ENCODE measurements at regions not wholly inside any gene's neighbourhood (a gene's known extent, or its start where the extent isn't known, plus 50 kb on each side); places are given as distances from the start of the nearest gene placed in this dataset.
"Not testable (repeated sequence)": the region's sequence is repeated elsewhere in the genome, so short reads cannot be mapped to it uniquely, and the experiment has no call there.

GRCh38 chr12:46487567-46488131, 115.1 kb upstream of the SLC38A2 start:
- DNase-seq: no peak

- DNase-seq: no peak
Observed at GRCh38 chr12:46486588-46486987, 114.0 kb upstream of the SLC38A2 start.

- DNase-seq: no peak
Observed at GRCh38 chr12:46485853-46486252, 113.3 kb upstream of the SLC38A2 start.

- DNase-seq: no peak
Observed at GRCh38 chr12:46484396-46485061, 112.0 kb upstream of the SLC38A2 start.

DNA sequence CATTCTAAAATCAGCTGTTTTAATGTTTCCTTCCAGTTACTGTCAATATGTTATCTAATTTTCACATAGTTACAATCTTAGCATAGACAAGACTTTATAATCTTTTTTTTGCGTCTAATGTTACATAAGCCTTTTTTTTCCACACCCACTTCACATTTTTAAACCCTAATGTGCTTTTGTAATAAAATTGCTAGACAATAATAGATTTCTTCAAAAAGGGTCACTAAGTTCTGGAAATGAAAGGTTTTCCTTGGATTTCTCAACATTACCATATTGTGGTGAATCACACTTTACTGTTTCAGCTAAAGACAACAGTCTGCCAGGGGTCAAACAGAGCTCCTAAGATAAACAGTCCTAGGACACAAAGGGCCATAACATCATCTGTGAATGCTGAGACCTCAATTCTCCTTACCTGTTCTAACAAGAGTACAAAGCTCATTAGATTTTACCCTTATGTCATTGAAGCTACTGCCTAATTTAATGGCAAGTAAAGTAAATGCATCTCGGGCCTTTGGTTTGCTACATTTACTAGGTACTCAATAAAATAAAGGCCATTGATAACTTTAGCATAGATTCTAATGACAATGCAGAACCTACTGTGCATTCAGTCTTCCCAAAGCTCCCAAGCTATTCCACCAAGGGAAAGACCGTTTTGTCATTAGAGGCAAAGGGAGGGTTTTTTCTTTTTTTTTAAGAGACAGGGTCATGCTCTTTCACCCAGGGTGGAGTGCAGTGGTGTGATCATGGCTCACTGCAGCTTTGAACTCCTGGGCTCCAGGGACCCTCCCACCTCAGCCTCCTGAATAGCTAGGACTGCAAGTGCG, 111.2 kb upstream of the SLC38A2 start:
- DNase-seq: no peak

DNA sequence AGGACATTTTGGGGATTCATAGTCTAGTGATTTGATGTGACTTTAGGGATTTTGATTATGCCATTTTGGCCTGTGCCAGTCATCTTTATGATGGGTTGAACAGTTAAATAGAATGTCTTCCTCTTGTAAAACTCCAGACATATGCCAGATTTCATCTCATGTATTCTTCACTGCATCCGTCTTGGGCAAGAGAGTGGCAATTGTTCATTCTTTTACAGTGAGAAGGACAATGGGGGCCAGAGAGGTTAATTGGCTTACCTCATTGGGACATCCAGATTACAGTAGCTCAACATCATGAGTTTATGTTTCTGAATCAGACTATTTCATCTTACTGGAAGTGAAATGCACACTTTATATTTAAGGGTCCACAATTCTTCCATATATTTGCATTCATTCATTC, 108.2 kb upstream of the SLC38A2 start:
- no peak for DNase-seq

DNA sequence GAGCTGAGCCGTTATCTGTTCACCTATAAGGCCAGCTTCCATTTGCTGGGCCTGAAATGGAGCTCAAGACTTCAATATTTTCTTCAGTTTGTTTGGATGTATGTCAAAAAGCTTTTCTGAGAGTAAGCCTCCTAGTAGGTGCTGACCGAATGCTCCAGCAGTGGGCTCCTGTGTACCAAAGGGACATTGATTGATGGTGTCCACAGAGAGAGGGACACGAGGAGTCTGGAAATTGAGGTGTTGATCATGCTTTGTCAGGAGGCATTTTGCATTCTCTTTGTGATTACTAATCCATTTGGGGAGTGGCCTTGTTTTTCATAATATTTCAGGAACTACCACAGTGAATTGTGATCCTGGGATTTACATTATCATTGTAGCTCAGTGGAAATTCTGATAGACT, 107.7 kb upstream of the SLC38A2 start:
- DNase-seq: no peak

DNA sequence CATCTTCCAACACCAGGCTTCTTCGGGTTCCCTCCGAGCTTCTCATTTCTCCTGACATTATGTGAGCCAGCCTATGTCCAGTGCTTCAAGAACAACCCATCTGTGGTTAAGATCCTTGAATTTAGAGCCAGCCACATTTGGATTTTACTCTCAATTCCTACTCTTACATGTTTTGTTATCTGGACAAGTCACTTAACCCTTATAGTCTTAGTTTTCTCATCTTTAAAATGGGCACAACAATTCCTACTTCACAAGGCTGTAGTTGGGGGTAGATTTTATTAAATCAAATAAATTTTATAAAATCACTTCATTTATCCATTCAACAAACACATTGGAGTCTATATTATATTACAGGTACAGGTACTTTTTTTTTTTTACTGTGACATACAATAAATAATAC, 105.5 kb upstream of the SLC38A2 start:
- DNase-seq: no peak

- no peak for DNase-seq
Observed at GRCh38 chr12:46477541-46477940, 105.0 kb upstream of the SLC38A2 start.

GRCh38 chr12:46475972-46476645, 103.5 kb upstream of the SLC38A2 start:
- no peak for DNase-seq

DNA sequence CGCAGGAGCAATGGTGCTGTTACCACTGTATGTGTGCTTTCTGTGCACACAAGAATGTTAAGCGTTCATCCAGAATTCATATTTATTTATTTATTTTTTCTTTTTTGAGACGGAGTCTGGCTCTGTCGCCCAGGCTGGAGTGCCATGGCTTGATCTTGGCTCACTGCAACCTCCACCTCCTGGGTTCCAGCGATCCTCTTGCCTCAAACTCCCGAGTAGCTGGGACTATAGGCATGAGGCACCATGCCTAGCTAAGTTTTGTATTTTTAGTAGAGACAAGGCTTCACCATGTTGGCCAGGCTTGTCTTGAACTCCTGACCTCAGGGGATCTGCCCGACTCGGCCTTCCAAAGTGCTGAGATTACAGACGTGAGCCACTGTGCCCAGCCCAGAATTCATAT, 101.8 kb upstream of the SLC38A2 start:
- DNase-seq: not testable (repeated sequence)

- no peak for DNase-seq
Observed at GRCh38 chr12:46473634-46474329, 101.2 kb upstream of the SLC38A2 start.

DNA sequence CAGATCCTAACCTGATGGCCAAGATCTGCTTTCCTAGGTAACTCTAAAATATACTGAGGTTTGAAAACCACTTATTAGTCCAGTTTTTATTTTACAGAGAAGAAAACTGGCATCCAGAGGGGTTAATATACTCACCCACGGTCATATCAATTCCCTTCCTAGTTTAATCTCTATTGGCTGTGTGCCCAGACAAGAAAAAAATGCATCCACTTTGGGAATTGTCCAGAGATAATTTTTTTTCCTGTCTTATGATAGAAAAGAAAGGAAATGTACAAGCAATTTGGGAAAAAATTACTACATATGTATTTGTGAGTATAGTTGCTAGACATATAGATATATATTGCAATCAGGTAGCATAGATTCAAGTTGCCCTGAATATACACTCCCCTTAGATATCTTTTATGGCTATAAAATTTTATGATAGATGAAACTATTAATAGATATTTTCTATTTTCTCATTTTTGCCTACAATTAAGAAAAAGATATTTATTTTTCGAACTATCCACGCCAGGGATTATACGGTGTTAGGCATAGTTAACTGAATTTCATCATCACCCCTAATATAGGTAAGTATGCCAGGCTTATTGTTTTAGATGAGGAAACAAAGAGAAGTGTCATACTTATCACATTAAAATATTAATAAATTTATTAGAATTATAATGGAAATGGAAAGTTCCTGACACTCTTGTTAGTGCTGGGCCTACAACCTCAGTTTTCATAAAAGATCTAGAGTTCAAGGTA, 100.5 kb upstream of the SLC38A2 start:
- no peak for DNase-seq

- DNase-seq: no peak
Observed at GRCh38 chr12:46472144-46472705, 99.7 kb upstream of the SLC38A2 start.

DNA sequence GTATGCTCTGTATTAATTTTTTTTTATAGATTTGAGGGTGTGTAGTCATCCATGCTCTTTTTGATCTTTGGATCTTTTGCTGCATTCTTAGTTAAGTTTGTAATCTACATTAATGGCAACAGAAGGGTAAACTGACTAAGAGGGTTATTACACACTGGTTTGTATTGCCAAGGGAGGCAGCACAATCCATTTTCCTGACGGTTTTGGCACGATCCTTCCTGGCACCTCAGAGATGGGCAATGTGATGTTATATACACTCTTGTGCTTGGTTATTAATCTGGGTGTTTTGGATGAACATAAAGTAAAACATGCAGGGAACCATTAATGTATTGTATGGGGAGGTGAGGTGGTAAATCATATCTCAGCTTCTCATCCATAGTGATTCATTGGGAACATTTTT, 98.8 kb upstream of the SLC38A2 start:
- DNase-seq: no peak

- DNase-seq: no peak
Observed at GRCh38 chr12:46470975-46471374, 98.4 kb upstream of the SLC38A2 start.

GRCh38 chr12:46470036-46470627, 97.6 kb upstream of the SLC38A2 start:
- no peak for DNase-seq

DNA sequence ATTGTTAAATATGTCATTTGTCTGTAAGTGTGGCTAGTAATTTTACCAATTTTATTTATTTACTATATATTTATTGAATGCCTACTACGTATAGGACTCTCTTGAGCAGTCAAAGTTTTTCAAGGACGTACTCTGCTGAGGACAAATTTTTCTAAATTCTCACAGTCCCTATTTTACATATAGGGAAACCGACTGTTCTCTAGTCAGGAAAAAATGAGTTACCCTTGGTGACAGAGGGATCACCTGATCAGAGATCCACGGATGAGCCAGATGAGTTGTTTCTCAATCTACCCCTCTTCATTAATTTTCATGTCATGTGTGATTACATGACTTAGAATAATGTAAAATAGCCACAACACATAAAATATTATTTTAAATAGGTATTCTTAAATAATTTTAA, 96.2 kb upstream of the SLC38A2 start:
- no peak for DNase-seq

- DNase-seq: no peak
Observed at GRCh38 chr12:46468160-46468559, 95.6 kb upstream of the SLC38A2 start.

GRCh38 chr12:46465307-46465706, 92.7 kb upstream of the SLC38A2 start:
- DNase-seq: no peak

DNA sequence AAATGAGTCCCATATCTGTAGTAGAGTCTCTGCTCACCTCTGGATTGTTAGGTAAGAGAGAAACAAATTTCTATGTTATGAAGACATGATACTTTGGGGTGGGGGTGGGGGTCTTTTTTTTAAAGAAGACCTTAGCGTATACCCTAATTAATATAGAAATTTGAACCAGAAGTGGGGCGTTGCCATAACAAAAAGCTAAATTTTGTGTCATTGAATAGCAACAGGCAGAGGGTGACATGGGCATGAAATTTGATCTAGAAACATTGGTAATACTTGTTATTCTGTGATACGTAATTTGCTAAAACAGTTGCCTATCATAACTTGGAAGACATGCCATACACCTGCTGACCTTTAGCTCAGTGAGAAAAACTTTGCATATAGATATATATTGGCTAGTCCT, 92.3 kb upstream of the SLC38A2 start:
- no peak for DNase-seq

Data from NCI-H2107 (cell line).